ENCODE measurements at regions not wholly inside any gene's neighbourhood (a gene's known extent, or its start where the extent isn't known, plus 50 kb on each side); places are given as distances from the start of the nearest gene placed in this dataset.

DNA sequence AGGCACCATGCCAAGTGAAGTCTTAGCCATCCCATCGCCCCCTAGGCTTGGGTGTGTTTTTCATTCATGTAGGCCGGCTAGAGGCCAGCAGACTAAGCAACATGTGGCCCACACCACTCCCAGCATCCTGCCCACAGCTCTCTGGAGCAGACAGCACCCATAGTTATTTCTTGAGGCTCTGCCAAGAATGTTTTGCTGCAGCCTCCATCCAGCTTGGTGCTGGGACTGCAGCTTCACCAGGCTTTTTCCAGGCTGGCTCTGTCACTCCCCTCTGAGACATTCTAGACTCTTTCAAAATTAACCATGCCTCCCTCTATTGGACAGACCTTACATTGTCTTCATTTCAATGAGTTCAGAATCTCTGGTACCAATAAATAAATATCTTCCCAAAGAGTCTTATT is 104.2 kb downstream of the DUSP10 start:
- Histone ChIP-seq H3K4me3 (no peak overlapping the region), H3K4me1 (peaks cover 0 to 4% of the 10 kb centered on the region in 2 donors), H3K27me3 (no peaks in the 10 kb centered on the region), H3K27ac (no peak overlapping the region), H3K36me3 (no peaks in the 10 kb centered on the region), H3K9me3 (no peaks in the 10 kb centered on the region)
- intact Hi-C loops (cut with DNase I; ENCODE audit: low total_unique reads), result no loop called here
- TF ChIP-seq, protein P1, sequence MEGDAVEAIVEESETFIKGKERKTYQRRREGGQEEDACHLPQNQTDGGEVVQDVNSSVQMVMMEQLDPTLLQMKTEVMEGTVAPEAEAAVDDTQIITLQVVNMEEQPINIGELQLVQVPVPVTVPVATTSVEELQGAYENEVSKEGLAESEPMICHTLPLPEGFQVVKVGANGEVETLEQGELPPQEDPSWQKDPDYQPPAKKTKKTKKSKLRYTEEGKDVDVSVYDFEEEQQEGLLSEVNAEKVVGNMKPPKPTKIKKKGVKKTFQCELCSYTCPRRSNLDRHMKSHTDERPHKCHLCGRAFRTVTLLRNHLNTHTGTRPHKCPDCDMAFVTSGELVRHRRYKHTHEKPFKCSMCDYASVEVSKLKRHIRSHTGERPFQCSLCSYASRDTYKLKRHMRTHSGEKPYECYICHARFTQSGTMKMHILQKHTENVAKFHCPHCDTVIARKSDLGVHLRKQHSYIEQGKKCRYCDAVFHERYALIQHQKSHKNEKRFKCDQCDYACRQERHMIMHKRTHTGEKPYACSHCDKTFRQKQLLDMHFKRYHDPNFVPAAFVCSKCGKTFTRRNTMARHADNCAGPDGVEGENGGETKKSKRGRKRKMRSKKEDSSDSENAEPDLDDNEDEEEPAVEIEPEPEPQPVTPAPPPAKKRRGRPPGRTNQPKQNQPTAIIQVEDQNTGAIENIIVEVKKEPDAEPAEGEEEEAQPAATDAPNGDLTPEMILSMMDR (IDR thresholded peaks at IDR 0.05 in 4 of 5, conservative IDR thresholded peaks at IDR 0.05 in 1 of 5), result no peak
- no peak for TF ChIP-seq POLR2A (IDR thresholded peaks at IDR 0.05)
- ATAC-seq (peak in 1 of 2 donors; percentile 21), DNase-seq (no peak)
- in situ Hi-C loops (cut with MboI; ENCODE audit: low sequenced_read_pairs in 4 of 4), result no loop called here

DNA sequence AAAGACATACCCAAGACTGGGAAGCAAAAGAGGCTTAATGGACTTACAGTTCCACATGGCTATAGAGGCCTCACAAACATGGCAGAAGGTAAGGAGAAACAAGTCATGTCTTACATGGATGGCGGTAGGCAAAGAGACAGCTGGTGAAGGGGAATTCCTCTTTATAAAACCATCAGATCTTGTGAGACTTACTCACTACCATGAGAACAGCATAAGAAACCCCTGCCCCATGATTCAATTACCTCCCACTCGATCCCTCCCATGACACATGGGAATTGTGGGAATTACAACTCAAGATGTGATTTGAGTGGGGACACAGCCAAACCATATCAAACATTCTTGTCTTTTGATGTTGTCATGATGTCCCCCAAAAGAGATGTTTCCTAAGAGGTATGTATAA is 103.3 kb downstream of the DUSP10 start:
- no peaks in the 10 kb centered on the region for H3K9me3 ChIP-seq
- no peak overlapping the region for H3K4me3 ChIP-seq
- DNase-seq, result no peak
- peaks cover 0 to 4% of the 10 kb centered on the region in 2 donors for H3K4me1 ChIP-seq
- TF ChIP-seq, protein P1 (IDR thresholded peaks at IDR 0.05 in 4 of 5, conservative IDR thresholded peaks at IDR 0.05 in 1 of 5), result no peak
- no peak for TF ChIP-seq POLR2A (IDR thresholded peaks at IDR 0.05)
- no peak for ATAC-seq
- H3K36me3 ChIP-seq, result no peaks in the 10 kb centered on the region
- no peak overlapping the region for H3K27ac ChIP-seq
- intact Hi-C loops (cut with DNase I; ENCODE audit: low total_unique reads), result no loop called here
- in situ Hi-C loops (cut with MboI; ENCODE audit: low sequenced_read_pairs in 4 of 4), result no loop called here
- no peaks in the 10 kb centered on the region for H3K27me3 ChIP-seq

DNA sequence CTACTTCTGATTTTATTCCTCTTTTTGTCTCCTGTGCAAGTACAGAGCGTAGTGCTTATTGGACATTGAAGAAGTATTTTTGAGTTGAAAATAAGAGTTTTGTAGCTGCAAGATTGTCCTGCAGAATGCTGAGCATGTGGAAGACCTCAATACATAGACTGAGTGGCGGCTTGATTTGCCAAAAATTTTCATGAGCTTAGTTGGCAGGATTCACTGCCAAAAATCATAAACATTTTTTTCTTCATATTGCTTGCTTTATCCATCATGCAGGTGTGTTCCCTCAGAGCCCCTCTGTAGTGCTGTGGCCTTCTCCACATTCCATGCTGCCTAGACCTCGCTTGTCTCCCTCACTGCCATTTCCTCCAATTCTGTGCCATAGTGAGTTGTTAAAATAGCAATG is 100.1 kb downstream of the DUSP10 start:
- no peak overlapping the region for H3K4me3 ChIP-seq
- ATAC-seq, result no peak
- intact Hi-C loops (cut with DNase I; ENCODE audit: low total_unique reads), result no loop called here

DNA sequence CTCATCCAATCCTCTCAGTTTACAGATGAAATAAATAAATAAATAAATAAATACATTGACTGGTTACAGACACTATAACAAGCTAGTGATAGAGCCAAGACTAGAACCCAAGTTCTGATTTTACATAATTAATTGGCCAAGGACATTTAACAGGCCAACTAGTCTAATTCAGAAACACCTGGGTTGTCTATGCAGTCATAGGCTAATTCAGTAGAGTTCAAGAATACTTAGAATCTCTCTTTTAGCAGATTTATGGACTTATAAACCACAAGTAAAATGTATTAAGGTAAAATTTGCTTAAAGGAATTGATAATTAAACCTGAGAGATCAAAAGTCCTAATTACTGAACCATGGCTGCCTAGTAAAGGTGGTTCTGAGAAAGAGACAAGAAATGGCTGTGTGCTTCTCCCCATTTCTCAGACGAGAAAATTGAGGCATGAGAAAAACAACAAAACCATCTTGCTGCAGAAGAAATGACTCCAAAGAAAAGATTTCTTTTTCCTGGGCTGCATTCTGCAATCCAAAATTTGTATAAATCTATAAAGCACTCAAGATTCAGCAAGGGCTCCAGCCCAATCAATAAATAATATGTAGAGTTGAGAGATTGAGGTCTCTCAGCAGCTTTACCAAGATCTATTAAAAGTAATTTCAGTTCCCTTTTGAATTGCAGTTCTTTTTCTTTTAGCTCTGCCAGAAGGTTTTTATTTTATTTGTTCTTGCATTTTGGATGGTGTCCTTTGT is 98.3 kb downstream of the DUSP10 start:
- no peak for TF ChIP-seq POLR2A (IDR thresholded peaks at IDR 0.05)
- TF ChIP-seq, protein P1 (IDR thresholded peaks at IDR 0.05 in 4 of 5, conservative IDR thresholded peaks at IDR 0.05 in 1 of 5), result no peak
- intact Hi-C loops (cut with DNase I; ENCODE audit: low total_unique reads), result no loop called here

More for the DNA sequence above, 100.1 kb downstream of the DUSP10 start:
- Histone ChIP-seq H3K27me3 (no peaks in the 10 kb centered on the region), H3K36me3 (no peaks in the 10 kb centered on the region), H3K9me3 (no peaks in the 10 kb centered on the region), H3K4me1 (peaks cover 0 to 4% of the 10 kb centered on the region in 2 donors), H3K27ac (no peak overlapping the region)
- TF ChIP-seq, protein P1 (IDR thresholded peaks at IDR 0.05 in 4 of 5, conservative IDR thresholded peaks at IDR 0.05 in 1 of 5), result no peak
- TF ChIP-seq POLR2A (IDR thresholded peaks at IDR 0.05), result no peak
- in situ Hi-C loops (cut with MboI; ENCODE audit: low sequenced_read_pairs in 4 of 4), result no loop called here
- DNase-seq, result no peak

DNA sequence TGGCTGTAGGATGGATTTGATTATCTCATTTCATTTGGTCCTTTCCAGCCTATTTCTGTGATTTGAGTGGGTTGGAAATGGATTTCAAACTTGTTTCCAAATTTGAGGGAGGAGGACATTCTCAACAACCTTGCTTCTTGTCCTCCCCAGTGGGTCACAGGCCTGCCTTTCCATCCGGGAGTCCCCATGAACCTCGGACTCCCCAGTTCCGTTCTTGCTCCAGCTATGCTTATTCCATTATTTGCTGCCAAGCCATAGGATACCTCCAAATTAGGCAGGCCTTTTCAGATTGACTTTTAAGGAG is 97.8 kb downstream of the DUSP10 start:
- in situ Hi-C loops (cut with MboI; ENCODE audit: low sequenced_read_pairs in 4 of 4), result no loop called here
- DNase-seq, result no peak
- Histone ChIP-seq H3K4me3 (no peak overlapping the region), H3K9me3 (no peaks in the 10 kb centered on the region), H3K27me3 (no peaks in the 10 kb centered on the region), H3K36me3 (no peaks in the 10 kb centered on the region), H3K4me1 (no peaks in the 10 kb centered on the region), H3K27ac (no peak overlapping the region)
- no peak for ATAC-seq
- intact Hi-C loops (cut with DNase I; ENCODE audit: low total_unique reads), result no loop called here
- TF ChIP-seq POLR2A (IDR thresholded peaks at IDR 0.05), result no peak
- TF ChIP-seq, protein P1 (IDR thresholded peaks at IDR 0.05 in 4 of 5, conservative IDR thresholded peaks at IDR 0.05 in 1 of 5), result no peak

More for the DNA sequence above, 98.3 kb downstream of the DUSP10 start:
- in situ Hi-C loops (cut with MboI; ENCODE audit: low sequenced_read_pairs in 4 of 4), result no loop called here
- Histone ChIP-seq H3K9me3 (no peaks in the 10 kb centered on the region), H3K27me3 (no peaks in the 10 kb centered on the region), H3K4me3 (no peak overlapping the region), H3K4me1 (no peaks in the 10 kb centered on the region), H3K27ac (no peak overlapping the region), H3K36me3 (no peaks in the 10 kb centered on the region)
- ATAC-seq (no peak), DNase-seq (no peak)
